Epidermal melanocyte (primary cell): ENCODE measurements at regions not wholly inside any gene's neighbourhood (a gene's known extent, or its start where the extent isn't known, plus 50 kb on each side); places are given as distances from the start of the nearest gene placed in this dataset.

Source experiments
- DNase-seq: peaks from one replicate; pipeline ENCODE4 v3.0.0; 2011; ENCODE audit warnings: low spot score; ENCODE audit not compliant: insufficient read length

- no peak for DNase-seq
These were observed 610.0 kb upstream of the GCFC2 start for GRCh38 chr2:76320716-76321115.

DNA sequence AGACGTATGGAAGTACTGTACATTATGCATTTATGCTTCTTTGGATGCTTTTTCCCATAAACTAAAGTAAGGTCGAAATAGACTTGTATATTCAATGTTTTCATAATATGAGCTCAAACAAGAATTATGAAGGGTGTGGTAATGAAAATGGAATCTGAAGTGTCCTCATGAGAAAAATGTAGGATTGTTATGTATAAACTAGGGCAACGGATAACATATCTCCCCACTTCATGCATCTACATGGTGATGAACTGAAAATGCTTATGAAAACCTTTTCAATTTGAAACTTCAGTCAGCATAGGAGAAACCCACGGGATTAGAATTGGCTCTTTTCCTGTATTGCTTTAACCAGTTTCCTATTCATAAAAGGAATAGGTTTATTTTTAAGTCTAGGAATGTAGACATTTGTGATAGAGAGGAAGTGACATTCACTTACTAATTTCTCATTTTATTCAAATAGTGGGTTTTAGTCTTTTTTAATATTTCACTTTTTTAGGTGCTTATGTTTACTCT lies 608.2 kb upstream of the GCFC2 start:
- DNase-seq = no peak

GRCh38 chr2:76316691-76317090 lies 606.0 kb upstream of the GCFC2 start:
- DNase-seq = no peak

DNA sequence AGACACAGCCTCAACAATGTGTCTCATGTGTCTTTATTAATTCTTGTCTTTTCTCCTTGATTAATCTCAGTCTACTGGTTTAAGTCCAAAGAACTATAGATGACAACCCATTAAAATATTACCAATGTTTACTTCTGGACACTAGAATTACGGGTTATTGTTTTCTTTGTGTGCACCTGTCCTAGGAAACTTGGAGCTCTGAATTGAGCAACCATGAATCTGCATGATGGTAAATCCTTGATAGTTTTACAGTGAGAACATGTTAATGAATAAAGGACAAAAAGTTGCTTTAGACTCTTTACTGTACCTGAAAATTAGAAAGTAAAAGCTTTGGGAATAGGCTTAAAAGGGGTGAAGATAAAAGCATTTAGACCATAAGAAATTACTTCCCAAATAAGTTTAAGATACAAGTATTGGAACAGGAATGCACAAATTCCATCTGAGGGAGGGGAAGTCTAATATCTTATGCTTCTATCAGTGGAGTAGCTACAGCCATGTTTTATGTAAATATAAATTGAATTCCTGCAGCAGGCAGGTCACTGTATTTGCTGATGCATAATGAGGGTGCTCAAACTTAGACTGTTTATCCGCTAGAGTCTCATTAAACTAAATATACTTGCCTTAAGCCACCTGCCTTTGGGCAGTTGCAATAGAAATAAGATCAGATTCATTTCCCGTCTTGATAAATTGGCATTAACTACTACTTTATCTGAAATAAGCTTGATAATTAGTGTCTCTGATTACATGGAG lies 603.7 kb upstream of the GCFC2 start:
- no peak for DNase-seq

DNA sequence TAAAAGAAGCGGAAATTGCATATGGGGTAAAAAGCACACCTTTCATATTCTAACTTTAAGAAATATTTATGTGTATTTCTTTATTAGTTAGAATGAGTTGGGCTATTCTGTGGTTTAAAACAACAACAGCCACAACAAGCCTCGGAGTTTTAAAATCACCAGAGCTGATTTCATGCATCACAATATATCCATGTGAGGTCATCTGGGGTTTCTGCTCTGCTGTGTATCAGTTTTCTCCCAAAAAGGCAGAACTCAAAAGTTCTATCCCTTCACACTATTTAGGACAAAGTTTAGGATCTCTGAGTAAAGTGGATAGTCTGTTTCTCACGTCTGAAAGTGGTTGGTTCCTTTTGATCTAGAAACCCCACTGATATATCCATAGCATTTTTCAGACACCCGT lies 601.5 kb upstream of the GCFC2 start:
- DNase-seq = no peak

DNA sequence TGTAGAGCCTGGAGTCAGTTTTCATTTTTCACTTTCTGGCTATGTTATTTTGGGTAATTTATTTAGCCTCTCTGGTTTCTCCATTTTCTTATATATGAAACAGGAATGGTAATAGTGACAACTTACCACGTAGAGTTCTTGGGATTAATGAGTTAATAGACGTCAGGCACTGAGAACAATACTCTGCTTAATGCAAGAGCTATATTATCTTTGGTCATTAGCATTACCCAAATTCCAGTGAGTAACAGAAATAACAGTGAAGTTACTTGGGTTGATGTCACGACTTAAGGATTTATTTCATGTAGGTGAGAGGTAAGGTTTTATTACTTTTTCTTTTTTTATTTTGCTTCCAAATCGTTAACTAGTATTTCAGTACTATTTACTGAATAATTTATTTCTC lies 601.0 kb upstream of the GCFC2 start:
- no peak for DNase-seq

GRCh38 chr2:76310894-76311633 lies 600.3 kb upstream of the GCFC2 start:
- no peak for DNase-seq

DNA sequence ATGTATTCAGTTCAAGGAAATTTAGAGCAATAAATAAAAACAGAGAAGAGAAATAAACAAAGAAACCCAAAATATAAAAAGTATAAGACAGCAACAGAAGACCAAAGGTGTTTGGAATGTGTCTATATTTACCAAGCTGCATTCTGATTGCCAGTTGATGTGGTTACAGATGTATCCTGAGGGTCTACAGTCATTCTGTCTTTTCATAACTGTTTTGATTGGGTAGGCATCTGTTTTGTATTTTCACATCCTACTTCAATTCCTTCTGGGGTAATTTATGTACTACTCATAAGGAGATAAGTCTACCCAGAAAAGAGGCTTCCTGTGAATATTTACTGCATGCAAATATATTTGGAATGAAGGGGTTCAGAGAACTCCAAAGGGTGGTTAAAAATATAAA lies 596.8 kb upstream of the GCFC2 start:
- DNase-seq = no peak

DNA sequence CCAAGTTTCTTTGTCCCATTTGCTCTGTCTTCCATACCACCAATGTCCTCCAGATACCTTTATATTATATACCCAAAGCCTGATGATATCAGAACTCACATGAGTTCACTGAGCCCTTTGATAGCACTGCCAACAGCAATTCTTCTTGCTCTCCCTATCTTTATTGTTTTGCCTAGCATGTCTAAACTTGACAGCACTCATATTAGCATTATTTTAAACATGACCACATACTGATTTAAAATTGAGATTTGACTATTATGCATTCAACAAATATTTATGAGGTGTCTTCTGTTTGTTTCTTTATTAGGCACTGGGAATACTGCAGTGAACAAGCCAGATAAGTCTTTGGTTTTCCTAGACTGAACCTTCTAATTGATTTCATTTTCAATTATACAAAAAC lies 587.3 kb upstream of the GCFC2 start:
- no peak for DNase-seq

- no peak for DNase-seq
These were observed 585.7 kb upstream of the GCFC2 start for GRCh38 chr2:76296438-76296837.

DNA sequence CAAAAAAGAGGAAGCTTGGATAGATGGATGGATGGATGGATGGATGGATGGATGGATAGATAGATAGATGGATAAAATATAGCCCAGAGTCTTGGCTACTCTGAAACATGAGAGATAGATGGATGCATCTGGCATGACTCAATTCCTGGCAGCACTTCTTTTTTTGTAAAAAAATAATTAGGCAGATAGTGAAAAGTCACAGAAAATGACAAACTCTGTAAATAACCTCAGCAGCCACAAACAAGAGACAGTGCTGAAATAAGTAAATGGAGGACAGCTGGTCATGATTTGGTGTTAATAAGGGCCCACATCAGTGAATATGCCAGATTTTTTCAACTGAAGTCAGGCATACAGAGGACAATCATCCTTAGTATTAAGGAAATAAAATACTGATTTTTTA lies 585.0 kb upstream of the GCFC2 start:
- no peak for DNase-seq

GRCh38 chr2:76288598-76288997 lies 577.9 kb upstream of the GCFC2 start:
- DNase-seq = no peak

- no peak for DNase-seq
These were observed 577.4 kb upstream of the GCFC2 start for GRCh38 chr2:76288146-76288545.

DNA sequence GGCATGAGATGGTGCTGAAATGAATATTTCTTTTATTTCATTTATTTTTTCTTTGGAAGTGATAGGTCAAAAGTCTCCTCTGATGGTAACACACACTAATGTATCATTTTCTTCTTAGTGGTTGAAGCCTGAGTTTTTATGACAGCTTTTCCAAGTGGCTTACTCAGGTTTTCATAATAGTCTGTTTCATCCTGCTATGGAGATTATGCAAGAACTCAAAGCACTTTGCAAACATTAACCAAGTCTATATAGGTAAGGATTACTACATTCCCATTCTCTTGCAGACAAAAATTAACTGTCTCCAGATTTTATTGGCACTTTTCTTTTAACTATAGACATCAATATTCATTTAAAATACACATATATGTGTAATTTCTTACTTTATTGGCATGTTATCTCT lies 572.6 kb upstream of the GCFC2 start:
- no peak for DNase-seq

DNA sequence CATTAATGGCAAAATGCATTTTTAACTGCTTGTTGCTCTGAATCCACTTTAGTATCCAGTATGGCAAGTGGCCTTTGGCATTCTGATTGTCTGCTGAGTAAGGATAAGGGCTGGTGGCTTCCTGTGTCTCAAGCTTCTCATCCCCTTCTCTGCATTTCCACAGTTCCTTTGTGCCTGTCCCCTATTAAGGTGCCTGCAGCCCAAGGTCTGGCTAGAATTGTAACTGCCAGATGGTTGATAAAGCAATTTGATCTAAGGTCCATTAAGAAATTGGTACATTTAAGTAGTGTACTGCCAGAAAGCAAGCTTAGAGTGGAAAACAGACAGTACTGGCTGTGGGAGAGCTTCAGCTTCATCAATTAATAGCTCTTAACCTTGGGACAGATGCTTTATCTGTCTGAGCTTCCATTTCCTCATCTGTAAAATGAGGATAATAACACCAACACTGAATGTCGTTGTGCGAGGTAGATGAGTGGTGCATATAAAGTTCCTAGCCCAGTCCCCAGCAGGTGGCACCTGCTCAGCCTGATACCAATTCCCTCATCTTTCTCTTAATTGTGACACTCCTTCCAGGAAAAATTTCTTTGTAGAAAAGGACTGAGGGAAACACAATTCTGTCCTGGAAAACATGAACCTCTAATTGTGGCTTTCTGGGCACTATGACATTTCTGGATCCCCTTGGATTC lies 570.6 kb upstream of the GCFC2 start:
- DNase-seq = no peak

GRCh38 chr2:76280686-76281085 lies 570.0 kb upstream of the GCFC2 start:
- no peak for DNase-seq

DNA sequence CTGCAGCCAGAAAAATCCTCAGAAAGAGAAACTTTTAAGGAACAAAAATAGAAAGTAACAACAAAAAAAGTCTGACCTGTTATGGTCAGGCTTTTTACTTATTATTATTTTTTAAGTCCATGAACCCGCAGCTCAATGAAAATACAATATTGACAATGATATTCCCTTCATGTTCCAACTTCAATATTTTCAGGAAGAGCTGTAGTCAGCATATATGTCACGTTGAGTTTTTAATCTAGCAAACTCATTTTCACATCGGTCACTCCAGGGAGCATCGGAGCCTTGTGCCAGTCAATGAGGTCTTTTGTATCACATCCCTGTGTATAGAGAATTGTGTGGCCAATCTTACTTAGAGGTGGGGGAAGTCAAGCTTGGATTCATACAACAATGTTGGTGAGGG lies 568.4 kb upstream of the GCFC2 start:
- no peak for DNase-seq

GRCh38 chr2:76275788-76276187 lies 565.1 kb upstream of the GCFC2 start:
- DNase-seq = no peak

- no peak for DNase-seq
These were observed 564.0 kb upstream of the GCFC2 start for GRCh38 chr2:76274676-76275075.

GRCh38 chr2:76274160-76274559 lies 563.4 kb upstream of the GCFC2 start:
- no peak for DNase-seq

DNA sequence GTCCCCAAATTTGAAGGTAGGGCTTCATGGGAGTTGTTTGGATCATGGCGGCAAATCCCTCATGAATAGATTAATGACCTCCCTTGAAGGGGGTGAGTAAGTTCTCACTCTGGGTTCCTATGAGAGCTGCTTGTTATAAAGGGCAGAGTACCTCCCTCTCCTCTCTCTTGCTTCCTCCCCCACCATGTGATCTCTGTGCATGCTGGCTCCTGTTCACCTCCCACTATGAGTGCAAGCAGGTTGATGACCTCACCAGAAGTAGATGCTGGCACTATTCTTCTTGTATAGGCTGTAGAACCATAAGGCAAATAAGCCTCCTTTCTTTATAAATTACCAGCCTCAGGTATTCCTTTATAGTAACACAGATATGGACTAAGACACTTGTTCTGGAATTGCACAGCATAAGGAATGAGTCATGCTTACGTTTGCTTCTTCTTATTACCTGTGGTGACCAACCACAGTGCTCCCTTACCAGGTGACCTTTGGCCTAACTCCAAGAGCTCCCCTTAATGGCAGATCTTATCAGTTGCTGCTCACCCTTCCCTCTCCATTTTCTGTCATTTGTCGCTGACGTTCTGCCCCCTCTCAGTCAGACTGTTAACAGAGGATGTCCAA lies 559.5 kb upstream of the GCFC2 start:
- no peak for DNase-seq
